ENCODE measurements at regions not wholly inside any gene's neighbourhood (a gene's known extent, or its start where the extent isn't known, plus 50 kb on each side); places are given as distances from the start of the nearest gene placed in this dataset.

- TF ChIP-seq GLIS3 (CRISPR knock-in tag; IDR thresholded peaks at IDR 0.05) (no peak), ZNF70 (CRISPR knock-in tag; IDR thresholded peaks at IDR 0.05) (no peak), TSHZ2 (CRISPR knock-in tag; IDR thresholded peaks at IDR 0.05) (no peak), RARB (CRISPR knock-in tag; IDR thresholded peaks at IDR 0.05) (no peak), ESRRG (CRISPR knock-in tag; IDR thresholded peaks at IDR 0.05) (no peak), ZC3H10 (CRISPR knock-in tag; IDR thresholded peaks at IDR 0.05) (no peak), ZFP30 (CRISPR knock-in tag; IDR thresholded peaks at IDR 0.05) (no peak), PATZ1 (CRISPR knock-in tag; IDR thresholded peaks at IDR 0.05; ENCODE audit: borderline replicate concordance) (no peak), ZFP3 (CRISPR knock-in tag; IDR thresholded peaks at IDR 0.05) (no peak), SNAI2 (CRISPR knock-in tag; IDR thresholded peaks at IDR 0.05) (no peak), ARNTL (CRISPR knock-in tag; IDR thresholded peaks at IDR 0.05; ENCODE audit: borderline replicate concordance, low read depth) (no peak)
Measured at GRCh38 chrX:112521676-112522075, 158.1 kb downstream of the LHFPL1 start.

Measured in SK-N-SH treated with all-trans-retinoic acid at 6 μM for 48 hours (cell line).